Hepatocyte (in vitro differentiated cells): ENCODE measurements at regions not wholly inside any gene's neighbourhood (a gene's known extent, or its start where the extent isn't known, plus 50 kb on each side); places are given as distances from the start of the nearest gene placed in this dataset.

Experiments
- EZH2phosphoT487 ChIP-seq: fragments of 200-600 bp; sonication (generic); IDR thresholded peaks from one replicate; pipeline ENCODE4 v1.6.1; 2018; ENCODE audit warnings: antibody characterized with exemption, mild to moderate bottlenecking, low read depth, moderate library complexity; ENCODE audit not compliant: unreplicated experiment, severe bottlenecking
- TF ChIP-seq, protein P1 (sequence below): fragments of 200-600 bp; sonication (generic); IDR thresholded peaks from 2 replicates; pipeline ENCODE4 v1.5.1; 2016; ENCODE audit warnings: antibody characterized with exemption, mild to moderate bottlenecking; ENCODE audit not compliant: poor library complexity

DNA sequence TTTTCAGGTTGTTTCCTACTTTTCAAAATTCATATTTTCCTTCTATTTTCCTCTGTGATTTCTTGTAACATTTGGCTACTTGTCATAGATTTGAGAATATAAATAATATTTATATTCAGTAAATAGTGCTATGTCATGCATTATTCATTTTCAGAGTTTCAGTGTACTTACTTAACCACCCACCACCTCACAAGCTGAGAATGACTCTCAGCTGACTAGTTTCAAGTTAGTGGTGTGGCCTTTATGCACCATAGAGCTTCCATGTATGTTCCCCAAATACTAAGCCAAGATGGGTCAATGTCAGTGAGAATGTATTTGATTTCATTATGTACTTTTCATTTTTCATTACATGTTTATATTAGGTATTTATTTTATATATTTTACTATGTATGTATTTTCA is 56.9 kb upstream of the RGS1 start:
- TF ChIP-seq, protein P1, sequence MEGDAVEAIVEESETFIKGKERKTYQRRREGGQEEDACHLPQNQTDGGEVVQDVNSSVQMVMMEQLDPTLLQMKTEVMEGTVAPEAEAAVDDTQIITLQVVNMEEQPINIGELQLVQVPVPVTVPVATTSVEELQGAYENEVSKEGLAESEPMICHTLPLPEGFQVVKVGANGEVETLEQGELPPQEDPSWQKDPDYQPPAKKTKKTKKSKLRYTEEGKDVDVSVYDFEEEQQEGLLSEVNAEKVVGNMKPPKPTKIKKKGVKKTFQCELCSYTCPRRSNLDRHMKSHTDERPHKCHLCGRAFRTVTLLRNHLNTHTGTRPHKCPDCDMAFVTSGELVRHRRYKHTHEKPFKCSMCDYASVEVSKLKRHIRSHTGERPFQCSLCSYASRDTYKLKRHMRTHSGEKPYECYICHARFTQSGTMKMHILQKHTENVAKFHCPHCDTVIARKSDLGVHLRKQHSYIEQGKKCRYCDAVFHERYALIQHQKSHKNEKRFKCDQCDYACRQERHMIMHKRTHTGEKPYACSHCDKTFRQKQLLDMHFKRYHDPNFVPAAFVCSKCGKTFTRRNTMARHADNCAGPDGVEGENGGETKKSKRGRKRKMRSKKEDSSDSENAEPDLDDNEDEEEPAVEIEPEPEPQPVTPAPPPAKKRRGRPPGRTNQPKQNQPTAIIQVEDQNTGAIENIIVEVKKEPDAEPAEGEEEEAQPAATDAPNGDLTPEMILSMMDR = no peak
- TF ChIP-seq EZH2phosphoT487 = no peak
